HCT116 (cell line): ENCODE measurements at regions not wholly inside any gene's neighbourhood (a gene's known extent, or its start where the extent isn't known, plus 50 kb on each side); places are given as distances from the start of the nearest gene placed in this dataset.

ENCODE experiments used
- ATAC-seq: fragments of 200-7000 bp; cut with Tn5 transposase; 2 replicates; pipeline ENCODE4 v1.9.1; 2020; ENCODE audit warnings: mild to moderate bottlenecking, moderate library complexity
- BruUV-seq: library from RNA; stranded (reverse); fragments of 400-500 nt; replicated peaks from 2 replicates; lab custom pipeline; 2021; lab: Mats Ljungman, UMichigan
- CTCF ChIA-PET: fragments of 300-600 bp; sonication (Branson Sonifier 250); formaldehyde crosslinking; loops from one replicate; lab custom pipeline; 2021; ENCODE audit warnings: antibody characterized with exemption; lab: Charles Lee
- POLR2A ChIA-PET: fragments of 300-600, 350-600 bp; sonication (Branson Sonifier 250); formaldehyde crosslinking; loops from one replicate; lab custom pipeline; 2021; ENCODE audit warnings: antibody characterized with exemption; lab: Charles Lee
- RAD21 ChIA-PET, 2 experiments: fragments of 300-600 bp; sonication (Branson Sonifier 250); formaldehyde crosslinking; loops; one replicate each; lab custom pipeline; 2023; ENCODE audit warnings: low total read pairs in 2 of 2; ENCODE audit not compliant: uncharacterized antibody in 2 of 2, unreplicated experiment in 2 of 2, low non-redundant PET in 1 of 2; lab: Charles Lee
- DNase-seq: peaks from one replicate; pipeline ENCODE4 v3.0.0-alpha.2; 2010; ENCODE audit warnings: low read depth, low spot score
- H2AFZ ChIP-seq: fragments of 200-600 bp; shearing (Covaris generic), sonication (generic); 2 replicates; pipeline ENCODE4 v1.6.1; 2017; ENCODE audit warnings: low read depth, mixed run types, mixed read lengths, antibody characterized with exemption, low read length; ENCODE audit not compliant: poor library complexity, severe bottlenecking
- H3K27ac ChIP-seq: 2 replicates; pipeline ENCODE4 v1.5.1; 2012; ENCODE audit warnings: low read depth, low read length
- H3K27me3 ChIP-seq: fragments of 200-600 bp; sonication (generic); 2 replicates; pipeline ENCODE4 v1.6.1; 2016; ENCODE audit warnings: mixed run types, low read length, mixed read lengths; ENCODE audit not compliant: insufficient read depth
- H3K36me3 ChIP-seq, 2 experiments: fragments of 200-500 bp in 1 of 2; fragments of 200-600 bp in 1 of 2; sonication (Bioruptor generic) in 1 of 2; sonication (generic) in 1 of 2; 2 replicates each; pipeline versions ENCODE4 v1.5.1 to v1.6.1; 2014 to 2016; ENCODE audit warnings: low read length in 2 of 2, inconsistent platforms in 1 of 2, mixed read lengths in 1 of 2, mixed run types in 1 of 2; ENCODE audit not compliant: insufficient read depth in 2 of 2, control insufficient read depth in 1 of 2
- H3K4me1 ChIP-seq, 2 experiments: fragments of 200-600 bp in 1 of 2; sonication (generic) in 1 of 2; 2 replicates each; pipeline versions ENCODE4 v1.5.1 to v1.6.1; 2012 to 2017; ENCODE audit warnings: low read length in 2 of 2, inconsistent platforms in 1 of 2, mild to moderate bottlenecking in 1 of 2, mixed read lengths in 1 of 2, mixed run types in 1 of 2, moderate library complexity in 1 of 2; ENCODE audit not compliant: insufficient read depth in 2 of 2, control insufficient read depth in 1 of 2
- H3K4me2 ChIP-seq: fragments of 200-600 bp; sonication (generic); 2 replicates; pipeline ENCODE4 v1.6.1; 2017; ENCODE audit warnings: mixed run types, low read length, mixed read lengths
- H3K4me3 ChIP-seq, 2 experiments: fragments of 200-600 bp in 1 of 2; sonication (generic) in 1 of 2; replicated peaks in 1 of 2; 2 replicates each; pipeline ENCODE4 v1.5.1; 2011 to 2016; ENCODE audit warnings: low read length in 2 of 2, control low read depth in 1 of 2, low read depth in 1 of 2, mild to moderate bottlenecking in 1 of 2, mixed read lengths in 1 of 2, mixed run types in 1 of 2
- H3K79me2 ChIP-seq: fragments of 200-600 bp; sonication (generic); 2 replicates; pipeline ENCODE4 v1.6.1; 2017; ENCODE audit warnings: mild to moderate bottlenecking, mixed run types, low read length, moderate library complexity, mixed read lengths; ENCODE audit not compliant: insufficient read depth
- H3K9ac ChIP-seq: fragments of 200-600 bp; sonication (generic); 2 replicates; pipeline ENCODE4 v1.6.1; 2016; ENCODE audit warnings: low read length, mixed read lengths
- H3K9me2 ChIP-seq: fragments of 200-600 bp; sonication (generic), shearing (Covaris generic); 2 replicates; pipeline ENCODE4 v1.6.1; 2017; ENCODE audit warnings: mixed run types, mild to moderate bottlenecking, moderate library complexity; ENCODE audit not compliant: insufficient read depth
- H3K9me3 ChIP-seq, 2 experiments: fragments of 200-500 bp in 1 of 2; fragments of 200-600 bp in 1 of 2; sonication (Bioruptor generic) in 1 of 2; sonication (generic) in 1 of 2; 2 replicates each; pipeline ENCODE4 v1.6.1; 2014 to 2017; ENCODE audit warnings: low read length in 2 of 2, mixed read lengths in 2 of 2, inconsistent platforms in 1 of 2, low read depth in 1 of 2, mild to moderate bottlenecking in 1 of 2, mixed run types in 1 of 2, moderate library complexity in 1 of 2; ENCODE audit not compliant: control insufficient read depth in 1 of 2, insufficient read depth in 1 of 2
- H4K20me1 ChIP-seq: fragments of 200-600 bp; sonication (generic), shearing (Covaris generic); 2 replicates; pipeline ENCODE4 v1.6.1; 2017; ENCODE audit warnings: mixed run types, mild to moderate bottlenecking, moderate library complexity; ENCODE audit not compliant: insufficient read depth
- CBX3 ChIP-seq: IDR thresholded peaks from 2 replicates; pipeline ENCODE4 v1.6.1; 2012; ENCODE audit warnings: low read depth
- CTCF ChIP-seq, 3 experiments: fragments of 200-600 bp in 1 of 3; sonication (generic) in 1 of 3; IDR thresholded peaks in 2 of 3; conservative IDR thresholded peaks in 1 of 3; 2 replicates each; pipeline ENCODE4 v1.5.1; 2012 to 2017; ENCODE audit warnings: low read depth in 2 of 3, low read length in 2 of 3, antibody characterized with exemption in 1 of 3, borderline replicate concordance in 1 of 3, control low read depth in 1 of 3, mild to moderate bottlenecking in 1 of 3, mixed read lengths in 1 of 3, mixed run types in 1 of 3, moderate library complexity in 1 of 3; ENCODE audit not compliant: insufficient read depth in 1 of 3
- ELF1 ChIP-seq: IDR thresholded peaks from 2 replicates; pipeline ENCODE4 v1.6.1; 2012; ENCODE audit warnings: low read depth, borderline replicate concordance
- EZH2 ChIP-seq: fragments of 200-600 bp; sonication (generic); IDR thresholded peaks from 2 replicates; pipeline ENCODE4 v1.6.1; 2017; ENCODE audit warnings: antibody characterized with exemption, mixed run types
- JUND ChIP-seq: IDR thresholded peaks from 2 replicates; pipeline ENCODE4 v1.6.1; 2012
- POLR2A ChIP-seq: IDR thresholded peaks from 2 replicates; pipeline ENCODE4 v1.7.0; 2011; ENCODE audit warnings: borderline replicate concordance; ENCODE audit not compliant: insufficient read depth, insufficient read length; ENCODE audit errors: extremely low read depth
- RAD21 ChIP-seq: IDR thresholded peaks from 2 replicates; pipeline ENCODE4 v1.6.1; 2012; ENCODE audit warnings: low read depth, mild to moderate bottlenecking
- REST ChIP-seq: IDR thresholded peaks from 2 replicates; pipeline ENCODE4 v1.6.1; 2012; ENCODE audit warnings: low read depth
- SIN3A ChIP-seq: IDR thresholded peaks from 2 replicates; pipeline ENCODE4 v1.6.1; 2012; ENCODE audit warnings: low read depth
- SRF ChIP-seq: IDR thresholded peaks from 2 replicates; pipeline ENCODE4 v1.6.1; 2012; ENCODE audit warnings: low read depth
- ZFX ChIP-seq: fragments of 450-650 bp; IDR thresholded peaks from 2 replicates; pipeline ENCODE4 v1.6.1; 2017
- ZNF274 ChIP-seq: fragments of 200-500 bp; sonication (Bioruptor generic); IDR thresholded peaks from 2 replicates; pipeline ENCODE4 v1.6.1; 2014; ENCODE audit warnings: mild to moderate bottlenecking, low read depth, low read length, inconsistent platforms
- intact Hi-C: fragments of 100-400 bp; cut with micrococcal nuclease; formaldehyde crosslinking; loops from 2 replicates; pipeline ENCODE4 v1.10.0; 2022

- Histone ChIP-seq H3K4me2 (no peak overlapping the region), H2AFZ (no peak overlapping the region), H4K20me1 (no peaks in the 10 kb centered on the region), H3K27me3 (no peaks in the 10 kb centered on the region), H3K9me3 (peaks cover 4 to 27% of the 10 kb centered on the region in 2 experiments; a peak in 2 of 4 replicates), H3K27ac (no peak overlapping the region), H3K4me3 (no peak overlapping the region), H3K36me3 (no peaks in the 10 kb centered on the region), H3K9ac (no peak overlapping the region), H3K9me2 (no peaks in the 10 kb centered on the region), H3K79me2 (no peaks in the 10 kb centered on the region), H3K4me1 (no peaks in the 10 kb centered on the region)
- intact Hi-C loops, result no loop called here
- DNase-seq, result no peak
- BruUV-seq, result no TSS peak
- no peak for ATAC-seq
- ChIA-PET CTCF (no interaction called here), POLR2A (no interaction called here)
- TF ChIP-seq SIN3A (no peak), ZNF274 (no peak), CBX3 (no peak), ELF1 (no peak), RAD21 (no peak), SRF (no peak), CTCF (IDR thresholded peaks at IDR 0.05 in 2 of 3, conservative IDR thresholded peaks at IDR 0.05 in 1 of 3; ENCODE audit: borderline replicate concordance in 1 of 3, insufficient read depth in 1 of 3, low read depth in 2 of 3, low read length in 2 of 3) (no peak), JUND (no peak)
- TF ChIP-seq, all 23 proteins: peak for 0
- RAD21 ChIA-PET, result no interaction called here
Measured at GRCh38 chr20:6953611-6954010, 186.1 kb downstream of the BMP2 start.

GRCh38 chr20:6954219-6954618 lies 186.7 kb downstream of the BMP2 start:
- TF ChIP-seq ZFX (no peak), REST (no peak), CBX3 (no peak), EZH2 (no peak), POLR2A (no peak)
- Histone ChIP-seq H2AFZ (no peak overlapping the region), H3K27me3 (no peaks in the 10 kb centered on the region), H3K4me2 (no peak overlapping the region), H3K9me2 (no peaks in the 10 kb centered on the region), H4K20me1 (no peaks in the 10 kb centered on the region), H3K27ac (no peak overlapping the region), H3K9me3 (peaks cover 4 to 33% of the 10 kb centered on the region in 2 experiments; a peak in 2 of 4 replicates), H3K4me1 (no peaks in the 10 kb centered on the region), H3K79me2 (no peaks in the 10 kb centered on the region), H3K36me3 (no peaks in the 10 kb centered on the region), H3K4me3 (no peak overlapping the region), H3K9ac (no peak overlapping the region)
- ChIA-PET POLR2A (no interaction called here), CTCF (no interaction called here), RAD21 (no interaction called here)
- DNase-seq (no peak), ATAC-seq (no peak)
- intact Hi-C loops, result no loop called here
- BruUV-seq, result no TSS peak
